ENCODE measurements at regions not wholly inside any gene's neighbourhood (a gene's known extent, or its start where the extent isn't known, plus 50 kb on each side); places are given as distances from the start of the nearest gene placed in this dataset.
A peak's percentile ranks its signal among the peaks of the same experiment; 100 is the strongest.

- no peak overlapping the region for H3K4me3 ChIP-seq
- no peak overlapping the region for H3K27ac ChIP-seq
- H3K27me3 ChIP-seq (ENCODE audit: insufficient read depth in 3 of 3, low read length in 2 of 3) = no peaks in the 10 kb centered on the region
- WGBS, 3 donors = 35 to 40% (median 39%) methylated on average over 4 of the region's 4 CpGs
- H3K4me1 ChIP-seq = no peaks in the 10 kb centered on the region
- TF ChIP-seq, protein P1, sequence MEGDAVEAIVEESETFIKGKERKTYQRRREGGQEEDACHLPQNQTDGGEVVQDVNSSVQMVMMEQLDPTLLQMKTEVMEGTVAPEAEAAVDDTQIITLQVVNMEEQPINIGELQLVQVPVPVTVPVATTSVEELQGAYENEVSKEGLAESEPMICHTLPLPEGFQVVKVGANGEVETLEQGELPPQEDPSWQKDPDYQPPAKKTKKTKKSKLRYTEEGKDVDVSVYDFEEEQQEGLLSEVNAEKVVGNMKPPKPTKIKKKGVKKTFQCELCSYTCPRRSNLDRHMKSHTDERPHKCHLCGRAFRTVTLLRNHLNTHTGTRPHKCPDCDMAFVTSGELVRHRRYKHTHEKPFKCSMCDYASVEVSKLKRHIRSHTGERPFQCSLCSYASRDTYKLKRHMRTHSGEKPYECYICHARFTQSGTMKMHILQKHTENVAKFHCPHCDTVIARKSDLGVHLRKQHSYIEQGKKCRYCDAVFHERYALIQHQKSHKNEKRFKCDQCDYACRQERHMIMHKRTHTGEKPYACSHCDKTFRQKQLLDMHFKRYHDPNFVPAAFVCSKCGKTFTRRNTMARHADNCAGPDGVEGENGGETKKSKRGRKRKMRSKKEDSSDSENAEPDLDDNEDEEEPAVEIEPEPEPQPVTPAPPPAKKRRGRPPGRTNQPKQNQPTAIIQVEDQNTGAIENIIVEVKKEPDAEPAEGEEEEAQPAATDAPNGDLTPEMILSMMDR (IDR thresholded peaks at IDR 0.05) = peak; percentile 82
- ATAC-seq = peak; percentile 92 to 100 (median 97)
- intact Hi-C loops (cut with DNase I) = loop anchor here (5.0 to 10.0 kb wide), 4 partner anchors 52 to 784 kb away; no protein-coding TSS in a partner anchor
- no peaks in the 10 kb centered on the region for H3K9me3 ChIP-seq
- no peaks in the 10 kb centered on the region for H3K36me3 ChIP-seq (ENCODE audit: insufficient read depth in 1 of 2, low read depth in 1 of 2)
- DNase-seq = peak; percentile 92 to 96
Observed at GRCh38 chr5:109468737-109469420, 59.1 kb upstream of the PJA2 start.

- Histone ChIP-seq H3K9me3 (no peaks in the 10 kb centered on the region), H3K27ac (no peak overlapping the region), H3K4me3 (no peak overlapping the region), H3K27me3 (ENCODE audit: insufficient read depth in 3 of 3, low read length in 2 of 3) (no peaks in the 10 kb centered on the region), H3K4me1 (no peaks in the 10 kb centered on the region), H3K36me3 (ENCODE audit: insufficient read depth in 1 of 2, low read depth in 1 of 2) (no peaks in the 10 kb centered on the region)
- WGBS, 3 donors = 92 to 97% (median 93%) methylated on average over 1 of the region's 1 CpG
- DNase-seq = no peak
- intact Hi-C loops (cut with DNase I) = loop anchor here (5.0 to 10.0 kb wide), 4 partner anchors 51 to 783 kb away; no protein-coding TSS in a partner anchor
- ATAC-seq = peak in 2 of 4 donors; percentile 10 to 42
- TF ChIP-seq, protein P1 (IDR thresholded peaks at IDR 0.05) = no peak
Observed at GRCh38 chr5:109468288-109468676, 58.5 kb upstream of the PJA2 start.

GRCh38 chr5:109467058-109467457 is 57.3 kb upstream of the PJA2 start:
- intact Hi-C loops (cut with DNase I) = loop anchor here (5.0 to 10.0 kb wide), 4 partner anchors 50 to 782 kb away; no protein-coding TSS in a partner anchor
- Histone ChIP-seq H3K4me1 (no peaks in the 10 kb centered on the region), H3K4me3 (no peak overlapping the region), H3K36me3 (ENCODE audit: insufficient read depth in 1 of 2, low read depth in 1 of 2) (no peaks in the 10 kb centered on the region), H3K27ac (no peak overlapping the region), H3K27me3 (ENCODE audit: insufficient read depth in 3 of 3, low read length in 2 of 3) (no peaks in the 10 kb centered on the region), H3K9me3 (no peaks in the 10 kb centered on the region)
- WGBS, 3 donors = 78 to 86% (median 82%) methylated on average over 4 of the region's 4 CpGs
- ATAC-seq = no peak
- TF ChIP-seq, protein P1 (IDR thresholded peaks at IDR 0.05) = no peak
- no peak for DNase-seq
